BJ (cell line): ENCODE measurements at regions not wholly inside any gene's neighbourhood (a gene's known extent, or its start where the extent isn't known, plus 50 kb on each side); places are given as distances from the start of the nearest gene placed in this dataset.

Experiments
- CTCF ChIA-PET: fragments of 350-600 bp; formaldehyde crosslinking; extraction: SDS; loops from one replicate; lab custom pipeline; 2021; ENCODE audit warnings: antibody characterized with exemption, inconsistent platforms; lab: Yijun Ruan, JAX
- POLR2A ChIA-PET: fragments of 300-600 bp; sonication (Branson Sonifier 250); formaldehyde crosslinking; extraction: SDS; loops from one replicate; lab custom pipeline; 2021; ENCODE audit warnings: antibody characterized with exemption; lab: Charles Lee
- DNase-seq: peaks from one replicate; pipeline ENCODE4 v3.0.0-alpha.2; 2011; ENCODE audit warnings: low read depth
- H3K27me3 ChIP-seq: 2 replicates; pipeline ENCODE4 v1.6.0; 2011; ENCODE audit warnings: low read length; ENCODE audit not compliant: control insufficient read depth, insufficient read depth
- H3K36me3 ChIP-seq: 2 replicates; pipeline ENCODE4 v1.5.1; 2011; ENCODE audit warnings: low read length; ENCODE audit not compliant: control insufficient read depth, insufficient read depth
- H3K4me3 ChIP-seq: 2 replicates; pipeline ENCODE4 v1.5.1; 2011; ENCODE audit warnings: low read depth, mild to moderate bottlenecking, control low read depth, low read length
- CTCF ChIP-seq: IDR thresholded peaks from 2 replicates; pipeline ENCODE4 v1.5.1; 2011; ENCODE audit warnings: low read depth, mild to moderate bottlenecking, control low read depth, inconsistent platforms, low read length, moderate library complexity; ENCODE audit not compliant: insufficient read depth

GRCh38 chr6:14676064-14676463 is 558.5 kb downstream of the CD83 start:
- no peaks in the 10 kb centered on the region for H3K27me3 ChIP-seq
- no peak overlapping the region for H3K4me3 ChIP-seq
- no peak for DNase-seq
- ChIA-PET CTCF (no interaction called here), POLR2A (no interaction called here)
- no peak for TF ChIP-seq CTCF
- no peaks in the 10 kb centered on the region for H3K36me3 ChIP-seq

- Histone ChIP-seq H3K4me3 (no peak overlapping the region), H3K27me3 (no peaks in the 10 kb centered on the region), H3K36me3 (no peaks in the 10 kb centered on the region)
- ChIA-PET POLR2A (no interaction called here), CTCF (interaction anchor here (0.6 kb wide), 1 partner anchor 400 kb away, joined by 3 read pairs; no protein-coding TSS in a partner anchor)
- TF ChIP-seq CTCF, result no peak
- DNase-seq, result no peak
Measured at GRCh38 chr6:14676977-14677781, 559.6 kb downstream of the CD83 start.

GRCh38 chr6:14681699-14682487 is 564.0 kb upstream of the JARID2 start:
- ChIA-PET POLR2A (no interaction called here), CTCF (no interaction called here)
- H3K36me3 ChIP-seq, result no peaks in the 10 kb centered on the region
- no peaks in the 10 kb centered on the region for H3K27me3 ChIP-seq
- DNase-seq, result no peak
- no peak overlapping the region for H3K4me3 ChIP-seq
- no peak for TF ChIP-seq CTCF

- CTCF ChIA-PET, result no interaction called here
- DNase-seq, result no peak
- Histone ChIP-seq H3K36me3 (no peaks in the 10 kb centered on the region), H3K4me3 (no peak overlapping the region), H3K27me3 (no peaks in the 10 kb centered on the region)
- POLR2A ChIA-PET, result no interaction called here
- no peak for TF ChIP-seq CTCF
Measured at GRCh38 chr6:14682812-14683211, 563.1 kb upstream of the JARID2 start.

- DNase-seq, result no peak
- H3K4me3 ChIP-seq, result no peak overlapping the region
- no peaks in the 10 kb centered on the region for H3K36me3 ChIP-seq
- H3K27me3 ChIP-seq, result no peaks in the 10 kb centered on the region
- TF ChIP-seq CTCF, result no peak
- CTCF ChIA-PET, result interaction anchor here (1.4 kb wide), 1 partner anchor 24 kb away, joined by 4 read pairs; no protein-coding TSS in a partner anchor
- POLR2A ChIA-PET, result interaction anchor here (0.7 kb wide), 1 partner anchor 461 kb away, joined by 24 read pairs; no protein-coding TSS in a partner anchor
Measured at GRCh38 chr6:14689639-14690038, 556.2 kb upstream of the JARID2 start.
